Suprapubic skin (tissue), 3 donors: ENCODE measurements at regions not wholly inside any gene's neighbourhood (a gene's known extent, or its start where the extent isn't known, plus 50 kb on each side); places are given as distances from the start of the nearest gene placed in this dataset.

Experiments used
- EP300 ChIP-seq: sonication (generic); formaldehyde crosslinking; IDR thresholded peaks from one replicate; pipeline ENCODE4 v1.6.1; 2017; ENCODE audit warnings: antibody characterized with exemption
- POLR2A ChIP-seq, 2 donors: fragments of 450-650 bp; IDR thresholded peaks; one replicate each; pipeline ENCODE4 v1.6.1; 2017; ENCODE audit warnings: antibody characterized with exemption in 2 of 2, mild to moderate bottlenecking in 2 of 2, moderate library complexity in 2 of 2
- TF ChIP-seq, protein P1 (sequence below), 2 donors: fragments of 200-600 bp in 1 of 2; fragments of 450-650 bp in 1 of 2; sonication (generic) in 1 of 2; IDR thresholded peaks; one replicate each; pipeline ENCODE4 v1.5.1; 2016 to 2019; ENCODE audit warnings: antibody characterized with exemption in 2 of 2, mild to moderate bottlenecking in 1 of 2, moderate library complexity in 1 of 2

DNA sequence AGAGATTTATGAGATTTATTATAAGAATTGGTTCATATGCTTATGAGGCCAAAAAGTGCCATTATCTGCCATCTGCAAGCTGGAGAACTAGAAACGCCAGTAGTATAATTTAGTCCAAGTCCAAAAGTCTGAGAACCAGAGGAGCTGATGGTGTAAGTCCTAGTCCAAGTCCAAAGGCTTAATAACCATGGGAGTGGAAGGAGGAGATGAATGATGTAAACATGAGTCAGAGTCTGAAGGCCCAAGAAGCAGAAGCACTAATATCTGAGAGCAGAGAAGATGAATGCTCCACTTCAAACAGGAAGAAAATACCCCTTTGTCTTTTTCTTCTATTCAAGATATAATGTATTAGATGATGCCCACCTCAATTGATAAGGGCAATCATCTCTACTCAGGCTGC, 185.7 kb downstream of the CGGBP1 start:
- TF ChIP-seq, protein P1, sequence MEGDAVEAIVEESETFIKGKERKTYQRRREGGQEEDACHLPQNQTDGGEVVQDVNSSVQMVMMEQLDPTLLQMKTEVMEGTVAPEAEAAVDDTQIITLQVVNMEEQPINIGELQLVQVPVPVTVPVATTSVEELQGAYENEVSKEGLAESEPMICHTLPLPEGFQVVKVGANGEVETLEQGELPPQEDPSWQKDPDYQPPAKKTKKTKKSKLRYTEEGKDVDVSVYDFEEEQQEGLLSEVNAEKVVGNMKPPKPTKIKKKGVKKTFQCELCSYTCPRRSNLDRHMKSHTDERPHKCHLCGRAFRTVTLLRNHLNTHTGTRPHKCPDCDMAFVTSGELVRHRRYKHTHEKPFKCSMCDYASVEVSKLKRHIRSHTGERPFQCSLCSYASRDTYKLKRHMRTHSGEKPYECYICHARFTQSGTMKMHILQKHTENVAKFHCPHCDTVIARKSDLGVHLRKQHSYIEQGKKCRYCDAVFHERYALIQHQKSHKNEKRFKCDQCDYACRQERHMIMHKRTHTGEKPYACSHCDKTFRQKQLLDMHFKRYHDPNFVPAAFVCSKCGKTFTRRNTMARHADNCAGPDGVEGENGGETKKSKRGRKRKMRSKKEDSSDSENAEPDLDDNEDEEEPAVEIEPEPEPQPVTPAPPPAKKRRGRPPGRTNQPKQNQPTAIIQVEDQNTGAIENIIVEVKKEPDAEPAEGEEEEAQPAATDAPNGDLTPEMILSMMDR (IDR thresholded peaks at IDR 0.05) = no peak
- TF ChIP-seq POLR2A (IDR thresholded peaks at IDR 0.05) (no peak), EP300 (no peak)
